Erythroblast (primary cell): ENCODE measurements at regions not wholly inside any gene's neighbourhood (a gene's known extent, or its start where the extent isn't known, plus 50 kb on each side); places are given as distances from the start of the nearest gene placed in this dataset.

Experiments
- GATA1 ChIP-seq: IDR thresholded peaks from 2 replicates; pipeline ENCODE4 v1.6.1; 2011; ENCODE audit warnings: low read depth, mild to moderate bottlenecking, control low read depth, low read length, moderate library complexity
- POLR2A ChIP-seq: IDR thresholded peaks from 2 replicates; pipeline ENCODE4 v1.6.1; 2011; ENCODE audit warnings: mild to moderate bottlenecking, low read length

GRCh38 chr12:34358198-34358597 is 335.9 kb downstream of the ALG10 start:
- TF ChIP-seq POLR2A (no peak), GATA1 (no peak)
